WTC11 (cell line): ENCODE measurements at regions not wholly inside any gene's neighbourhood (a gene's known extent, or its start where the extent isn't known, plus 50 kb on each side); places are given as distances from the start of the nearest gene placed in this dataset.

Experiments used
- ATAC-seq: fragments of 200-7000 bp; cut with Tn5 transposase; 2 replicates; pipeline ENCODE4 v1.10.0; 2021; ENCODE audit warnings: mild to moderate bottlenecking, moderate library complexity
- CTCF ChIA-PET: fragments of 300-600 bp; sonication (Branson Sonifier 250); formaldehyde crosslinking; loops from one replicate; lab custom pipeline; 2021; ENCODE audit warnings: antibody characterized with exemption; lab: Charles Lee
- POLR2A ChIA-PET: fragments of 350-600 bp; sonication (Branson Sonifier 250); formaldehyde crosslinking; loops from one replicate; lab custom pipeline; 2021; ENCODE audit warnings: antibody characterized with exemption; lab: Charles Lee
- DNase-seq: peaks from one replicate; pipeline ENCODE4 v3.0.0; 2021; ENCODE audit warnings: low spot score
- H3K27ac Mint-ChIP-seq: 2 replicates; pipeline ENCODE4 v1.8.0; 2021; ENCODE audit warnings: mixed read lengths
- H3K27me3 Mint-ChIP-seq: 2 replicates; pipeline ENCODE4 v1.8.0; 2021; ENCODE audit warnings: low read depth, mild to moderate bottlenecking, moderate library complexity, mixed read lengths
- H3K36me3 Mint-ChIP-seq: 2 replicates; pipeline ENCODE4 v1.8.0; 2021; ENCODE audit warnings: mixed read lengths
- H3K4me1 Mint-ChIP-seq: 2 replicates; pipeline ENCODE4 v1.8.0; 2022; ENCODE audit warnings: mixed read lengths
- H3K4me3 Mint-ChIP-seq: 2 replicates; pipeline ENCODE4 v1.8.0; 2021; ENCODE audit warnings: mild to moderate bottlenecking, moderate library complexity, mixed read lengths
- H3K9me3 Mint-ChIP-seq: 2 replicates; pipeline ENCODE4 v1.8.0; 2021; ENCODE audit warnings: mixed read lengths
- ARID4B ChIP-seq: sonication (generic); formaldehyde crosslinking; IDR thresholded peaks from 2 replicates; pipeline ENCODE4 v1.8.0; 2023; ENCODE audit warnings: missing genetic modification reagents, mild to moderate bottlenecking, borderline replicate concordance
- ATF6 ChIP-seq: sonication (generic); formaldehyde crosslinking; IDR thresholded peaks from 2 replicates; pipeline ENCODE4 v1.8.1; 2023; ENCODE audit warnings: mild to moderate bottlenecking, missing genetic modification reagents
- CBFB ChIP-seq: sonication (generic); formaldehyde crosslinking; IDR thresholded peaks from 2 replicates; pipeline ENCODE4 v1.8.1; 2022; ENCODE audit warnings: mild to moderate bottlenecking, low read depth, missing genetic modification reagents
- CREB1 ChIP-seq: sonication (generic); formaldehyde crosslinking; IDR thresholded peaks from 2 replicates; pipeline ENCODE4 v1.8.0; 2023; ENCODE audit warnings: mild to moderate bottlenecking, missing genetic modification reagents
- CREM ChIP-seq: sonication (generic); formaldehyde crosslinking; IDR thresholded peaks from 2 replicates; pipeline ENCODE4 v1.8.1; 2022; ENCODE audit warnings: mild to moderate bottlenecking, missing genetic modification reagents, moderate library complexity
- CTCF ChIP-seq: fragments of 200-600 bp; IDR thresholded peaks from 2 replicates; pipeline ENCODE4 v1.8.0; 2022; ENCODE audit warnings: antibody characterized with exemption
- HMGXB4 ChIP-seq: sonication (generic); formaldehyde crosslinking; IDR thresholded peaks from 2 replicates; pipeline ENCODE4 v1.8.1; 2023; ENCODE audit warnings: mild to moderate bottlenecking, moderate library complexity, missing genetic modification reagents
- IRF1 ChIP-seq: sonication (generic); formaldehyde crosslinking; IDR thresholded peaks from 2 replicates; pipeline ENCODE4 v1.8.0; 2023; ENCODE audit warnings: missing genetic modification reagents
- NFATC4 ChIP-seq: fragments of 250-450 bp; sonication (Bioruptor Pico); IDR thresholded peaks from 2 replicates; pipeline ENCODE4 v1.9.0; 2021; ENCODE audit warnings: mild to moderate bottlenecking
- OVOL2 ChIP-seq: fragments of 250-450 bp; sonication (Bioruptor Pico); IDR thresholded peaks from 2 replicates; pipeline ENCODE4 v1.9.0; 2021; ENCODE audit warnings: mild to moderate bottlenecking, borderline replicate concordance
- RELA ChIP-seq: sonication (generic); formaldehyde crosslinking; IDR thresholded peaks from 2 replicates; pipeline ENCODE4 v1.8.1; 2022; ENCODE audit warnings: missing genetic modification reagents, mild to moderate bottlenecking, borderline replicate concordance
- ZBTB43 ChIP-seq: sonication (generic); formaldehyde crosslinking; IDR thresholded peaks from 2 replicates; pipeline ENCODE4 v1.8.1; 2023; ENCODE audit warnings: mild to moderate bottlenecking, missing genetic modification reagents
- ZNF138 ChIP-seq: sonication (generic); formaldehyde crosslinking; conservative IDR thresholded peaks from 2 replicates; pipeline ENCODE4 v1.8.1; 2022; ENCODE audit warnings: mild to moderate bottlenecking, moderate library complexity, missing genetic modification reagents
- ZNF281 ChIP-seq: sonication (generic); formaldehyde crosslinking; IDR thresholded peaks from 2 replicates; pipeline ENCODE4 v1.8.0; 2023; ENCODE audit warnings: mild to moderate bottlenecking, missing genetic modification reagents
- ZNF416 ChIP-seq: fragments of 250-450 bp; sonication (Bioruptor Pico); IDR thresholded peaks from 2 replicates; pipeline ENCODE4 v1.9.0; 2021; ENCODE audit warnings: mild to moderate bottlenecking, inconsistent platforms

- no peak for TF ChIP-seq ARID4B (CRISPR knock-in tag)
- TF ChIP-seq ZNF138 (CRISPR knock-in tag), result no peak
- TF ChIP-seq IRF1 (CRISPR knock-in tag), result no peak
- TF ChIP-seq ZNF281 (CRISPR knock-in tag), result no peak
- no peak for TF ChIP-seq ATF6 (CRISPR knock-in tag)
- TF ChIP-seq CREM (CRISPR knock-in tag), result no peak
- TF ChIP-seq CREB1 (CRISPR knock-in tag), result no peak
These were observed 155.4 kb downstream of the ZMAT3 start (continued) for GRCh38 chr3:178916223-178916622.

GRCh38 chr3:178915365-178915764 lies 156.2 kb downstream of the ZMAT3 start:
- POLR2A ChIA-PET, result no interaction called here
- peak; percentile 91 for ATAC-seq
- H3K4me3 Mint-ChIP-seq, result no peak overlapping the region
- no peak for TF ChIP-seq OVOL2 (CRISPR knock-in tag)
- TF ChIP-seq CTCF, result 0 out of 2 replicates have a peak, but pooled peaks have one; percentile 30
- CTCF ChIA-PET, result interaction anchor here (1.2 kb wide), 1 partner anchor 14 kb away, joined by 3 read pairs; no protein-coding TSS in a partner anchor
- no peaks in the 10 kb centered on the region for H3K4me1 Mint-ChIP-seq
- H3K27me3 Mint-ChIP-seq, result no peaks in the 10 kb centered on the region
- H3K27ac Mint-ChIP-seq, result no peak overlapping the region
- H3K9me3 Mint-ChIP-seq, result peaks cover 31% of the 10 kb centered on the region
- DNase-seq, result no peak
- peaks cover 19% of the 10 kb centered on the region for H3K36me3 Mint-ChIP-seq

- peaks cover under 1% of the 10 kb centered on the region; the same call in 1 of the 2 replicates for H3K9me3 Mint-ChIP-seq
- DNase-seq (no peak), ATAC-seq (no peak)
- TF ChIP-seq ZBTB43 (CRISPR knock-in tag) (no peak), HMGXB4 (no peak), CBFB (CRISPR knock-in tag) (no peak), NFATC4 (CRISPR knock-in tag) (no peak), OVOL2 (CRISPR knock-in tag) (no peak), RELA (CRISPR knock-in tag) (no peak), ZNF416 (CRISPR knock-in tag) (no peak)
- no peaks in the 10 kb centered on the region for H3K27me3 Mint-ChIP-seq
- ChIA-PET CTCF (no interaction called here), POLR2A (no interaction called here)
- no peak overlapping the region for H3K27ac Mint-ChIP-seq
- no peak overlapping the region for H3K4me3 Mint-ChIP-seq
- H3K4me1 Mint-ChIP-seq, result no peaks in the 10 kb centered on the region
- no peaks in the 10 kb centered on the region for H3K36me3 Mint-ChIP-seq
These were observed 164.5 kb downstream of the ZMAT3 start for GRCh38 chr3:178907081-178907480.
